PFSK-1 (cell line): ENCODE measurements at regions not wholly inside any gene's neighbourhood (a gene's known extent, or its start where the extent isn't known, plus 50 kb on each side); places are given as distances from the start of the nearest gene placed in this dataset.

Experiments
- FOXP2 ChIP-seq: optimal IDR thresholded peaks from 2 replicates; pipeline ENCODE3; 2011; ENCODE audit warnings: borderline replicate concordance, control low read depth, inconsistent platforms; ENCODE audit not compliant: insufficient read depth; ENCODE audit errors: extremely low read length, extremely low read depth
- POLR2AphosphoS5 ChIP-seq: IDR thresholded peaks from 2 replicates; pipeline ENCODE4 v1.6.1; 2012; ENCODE audit warnings: low read depth, mild to moderate bottlenecking, control low read depth, low read length, moderate library complexity
- SIN3A ChIP-seq: IDR thresholded peaks from 2 replicates; pipeline ENCODE4 v1.6.1; 2012; ENCODE audit warnings: mild to moderate bottlenecking, low read length, moderate library complexity, borderline replicate concordance; ENCODE audit not compliant: insufficient read depth
- TAF1 ChIP-seq: IDR thresholded peaks from 2 replicates; pipeline ENCODE4 v1.6.1; 2012; ENCODE audit warnings: low read length, control low read depth, borderline replicate concordance; ENCODE audit not compliant: insufficient read depth
- TF ChIP-seq, protein P1 (sequence below), 2 experiments: IDR thresholded peaks; 2 replicates each; pipeline versions ENCODE4 v1.6.1 to v1.8.0; 2011 to 2012; ENCODE audit warnings: low read depth in 2 of 2, low read length in 2 of 2, control low read depth in 1 of 2, inconsistent platforms in 1 of 2, mild to moderate bottlenecking in 1 of 2, moderate library complexity in 1 of 2; ENCODE audit not compliant: insufficient read depth in 1 of 2

DNA sequence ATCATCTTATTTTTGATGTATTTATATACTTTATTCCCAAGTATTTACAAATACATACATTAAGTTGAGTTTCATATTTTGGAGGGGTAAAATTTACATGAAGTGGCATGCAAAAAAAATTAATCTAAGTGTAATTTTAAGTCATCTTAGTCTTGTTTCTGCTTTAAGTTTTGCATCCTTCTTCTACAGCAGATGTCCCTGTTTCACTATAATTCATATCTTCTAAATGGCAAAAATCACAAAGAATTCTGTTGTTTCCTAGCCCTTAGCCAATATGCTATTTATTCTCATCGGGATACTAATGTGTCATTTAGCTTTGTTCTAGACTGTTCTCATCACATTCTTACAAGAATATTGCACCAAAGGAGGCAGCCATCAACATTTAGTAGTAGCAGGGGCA is 831.9 kb downstream of the GBE1 start:
- TF ChIP-seq POLR2AphosphoS5 (no peak), TAF1 (no peak), SIN3A (no peak), FOXP2 (no peak)
- TF ChIP-seq, protein P1, sequence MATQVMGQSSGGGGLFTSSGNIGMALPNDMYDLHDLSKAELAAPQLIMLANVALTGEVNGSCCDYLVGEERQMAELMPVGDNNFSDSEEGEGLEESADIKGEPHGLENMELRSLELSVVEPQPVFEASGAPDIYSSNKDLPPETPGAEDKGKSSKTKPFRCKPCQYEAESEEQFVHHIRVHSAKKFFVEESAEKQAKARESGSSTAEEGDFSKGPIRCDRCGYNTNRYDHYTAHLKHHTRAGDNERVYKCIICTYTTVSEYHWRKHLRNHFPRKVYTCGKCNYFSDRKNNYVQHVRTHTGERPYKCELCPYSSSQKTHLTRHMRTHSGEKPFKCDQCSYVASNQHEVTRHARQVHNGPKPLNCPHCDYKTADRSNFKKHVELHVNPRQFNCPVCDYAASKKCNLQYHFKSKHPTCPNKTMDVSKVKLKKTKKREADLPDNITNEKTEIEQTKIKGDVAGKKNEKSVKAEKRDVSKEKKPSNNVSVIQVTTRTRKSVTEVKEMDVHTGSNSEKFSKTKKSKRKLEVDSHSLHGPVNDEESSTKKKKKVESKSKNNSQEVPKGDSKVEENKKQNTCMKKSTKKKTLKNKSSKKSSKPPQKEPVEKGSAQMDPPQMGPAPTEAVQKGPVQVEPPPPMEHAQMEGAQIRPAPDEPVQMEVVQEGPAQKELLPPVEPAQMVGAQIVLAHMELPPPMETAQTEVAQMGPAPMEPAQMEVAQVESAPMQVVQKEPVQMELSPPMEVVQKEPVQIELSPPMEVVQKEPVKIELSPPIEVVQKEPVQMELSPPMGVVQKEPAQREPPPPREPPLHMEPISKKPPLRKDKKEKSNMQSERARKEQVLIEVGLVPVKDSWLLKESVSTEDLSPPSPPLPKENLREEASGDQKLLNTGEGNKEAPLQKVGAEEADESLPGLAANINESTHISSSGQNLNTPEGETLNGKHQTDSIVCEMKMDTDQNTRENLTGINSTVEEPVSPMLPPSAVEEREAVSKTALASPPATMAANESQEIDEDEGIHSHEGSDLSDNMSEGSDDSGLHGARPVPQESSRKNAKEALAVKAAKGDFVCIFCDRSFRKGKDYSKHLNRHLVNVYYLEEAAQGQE (IDR thresholded peaks at IDR 0.05; ENCODE audit: insufficient read depth in 1 of 2, low read depth in 2 of 2, low read length in 2 of 2), result no peak
